ENCODE measurements at regions not wholly inside any gene's neighbourhood (a gene's known extent, or its start where the extent isn't known, plus 50 kb on each side); places are given as distances from the start of the nearest gene placed in this dataset.

GRCh38 chr11:101241160-101241795, 111.7 kb upstream of the PGR start:
- TF ChIP-seq CTCF (IDR thresholded peaks at IDR 0.05; ENCODE audit: insufficient read depth, low read length) = no peak
- no peak for TF ChIP-seq POLR2AphosphoS5 (IDR thresholded peaks at IDR 0.05; ENCODE audit: low read depth)
